Prostate gland (tissue), 2 donors: ENCODE measurements at regions not wholly inside any gene's neighbourhood (a gene's known extent, or its start where the extent isn't known, plus 50 kb on each side); places are given as distances from the start of the nearest gene placed in this dataset.

Experiments used
- POLR2A ChIP-seq: fragments of 450-650 bp; IDR thresholded peaks from one replicate; pipeline ENCODE4 v1.6.1; 2016; ENCODE audit warnings: antibody characterized with exemption, mild to moderate bottlenecking
- TF ChIP-seq, protein P1 (sequence below), 4 experiments: fragments of 200-600 bp in 2 of 4; fragments of 450-650 bp in 2 of 4; sonication (generic) in 2 of 4; IDR thresholded peaks; 1 replicate in 3 of 4; 2 replicates in 1 of 4; pipeline ENCODE4 v1.5.1; 2016 to 2019; ENCODE audit warnings: antibody characterized with exemption in 4 of 4, mild to moderate bottlenecking in 2 of 4, moderate library complexity in 2 of 4

DNA sequence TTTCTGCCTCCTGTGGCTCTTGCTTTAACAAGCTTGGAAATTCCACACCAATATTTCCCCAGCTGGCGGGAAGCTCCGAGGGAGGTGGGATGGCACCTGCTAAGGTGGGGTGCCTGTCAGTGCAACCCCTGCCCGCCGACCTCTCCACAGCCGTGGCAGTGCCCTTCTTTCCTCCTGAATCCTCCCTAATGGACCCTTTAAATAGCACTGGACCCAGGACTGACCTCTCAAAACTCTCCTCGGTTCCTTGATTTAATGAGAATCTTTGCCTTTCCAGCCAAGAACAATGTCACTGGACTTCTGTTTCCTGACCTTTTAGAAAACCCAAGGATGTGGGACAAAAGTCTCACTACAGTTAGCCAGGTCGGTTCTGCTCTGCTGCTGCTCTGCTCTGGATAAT lies 63.2 kb upstream of the EXOC6 start:
- TF ChIP-seq, protein P1, sequence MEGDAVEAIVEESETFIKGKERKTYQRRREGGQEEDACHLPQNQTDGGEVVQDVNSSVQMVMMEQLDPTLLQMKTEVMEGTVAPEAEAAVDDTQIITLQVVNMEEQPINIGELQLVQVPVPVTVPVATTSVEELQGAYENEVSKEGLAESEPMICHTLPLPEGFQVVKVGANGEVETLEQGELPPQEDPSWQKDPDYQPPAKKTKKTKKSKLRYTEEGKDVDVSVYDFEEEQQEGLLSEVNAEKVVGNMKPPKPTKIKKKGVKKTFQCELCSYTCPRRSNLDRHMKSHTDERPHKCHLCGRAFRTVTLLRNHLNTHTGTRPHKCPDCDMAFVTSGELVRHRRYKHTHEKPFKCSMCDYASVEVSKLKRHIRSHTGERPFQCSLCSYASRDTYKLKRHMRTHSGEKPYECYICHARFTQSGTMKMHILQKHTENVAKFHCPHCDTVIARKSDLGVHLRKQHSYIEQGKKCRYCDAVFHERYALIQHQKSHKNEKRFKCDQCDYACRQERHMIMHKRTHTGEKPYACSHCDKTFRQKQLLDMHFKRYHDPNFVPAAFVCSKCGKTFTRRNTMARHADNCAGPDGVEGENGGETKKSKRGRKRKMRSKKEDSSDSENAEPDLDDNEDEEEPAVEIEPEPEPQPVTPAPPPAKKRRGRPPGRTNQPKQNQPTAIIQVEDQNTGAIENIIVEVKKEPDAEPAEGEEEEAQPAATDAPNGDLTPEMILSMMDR (IDR thresholded peaks at IDR 0.05): no peak
- TF ChIP-seq POLR2A: no peak
